HG02870 (cell line): ENCODE measurements at regions not wholly inside any gene's neighbourhood (a gene's known extent, or its start where the extent isn't known, plus 50 kb on each side); places are given as distances from the start of the nearest gene placed in this dataset.
"Not testable (repeated sequence)": the region's sequence is repeated elsewhere in the genome, so short reads cannot be mapped to it uniquely, and the experiment has no call there.

Experiments used
- ATAC-seq: cut with Tn5 transposase; IDR thresholded peaks from one replicate; pipeline ENCODE4 v1.9.1; 2021; ENCODE audit warnings: mild to moderate bottlenecking, moderate library complexity; ENCODE audit not compliant: unreplicated experiment

DNA sequence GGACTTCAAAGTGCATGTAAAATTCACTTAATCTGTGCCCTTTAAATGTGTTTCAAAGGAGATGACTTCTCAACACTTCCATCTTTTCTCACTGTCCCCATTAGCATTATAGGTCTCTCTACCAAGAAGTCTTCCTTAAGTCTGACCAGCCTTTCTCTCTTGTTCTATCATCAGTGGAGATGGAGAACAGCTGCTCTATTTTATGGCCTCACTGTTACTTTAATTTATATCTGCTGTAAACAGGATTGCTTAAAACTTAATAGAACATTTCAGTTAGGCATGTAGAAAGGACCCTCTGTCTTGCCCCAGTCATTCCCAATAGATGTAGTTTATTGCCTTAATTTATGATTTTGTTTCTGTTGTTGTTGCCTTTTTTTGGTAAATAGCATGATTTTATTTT lies 86.0 kb upstream of the CDC42EP3 start:
- not testable (repeated sequence) for ATAC-seq

DNA sequence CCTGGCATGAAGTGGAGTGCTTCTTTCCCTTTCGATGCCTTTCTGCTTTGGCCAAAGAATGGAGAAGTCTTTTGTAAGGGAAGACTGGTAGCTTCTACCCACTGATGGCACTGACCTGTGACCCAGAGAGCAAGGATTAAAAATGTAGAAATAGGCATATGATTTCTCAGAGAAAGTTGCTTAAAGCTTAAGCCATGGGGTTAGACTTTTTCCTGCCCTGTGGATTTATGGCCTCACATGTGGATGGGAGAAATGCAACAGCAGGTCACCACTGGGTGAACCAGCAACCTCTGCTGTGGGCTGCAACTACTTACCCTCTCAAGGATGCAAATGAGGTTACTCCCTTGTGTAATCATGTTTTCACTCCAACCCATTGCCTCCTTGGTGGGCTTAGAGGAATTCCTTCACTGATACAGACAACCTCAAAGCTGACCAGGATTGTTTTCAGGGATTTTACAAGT lies 86.7 kb upstream of the CDC42EP3 start:
- not testable (repeated sequence) for ATAC-seq

DNA sequence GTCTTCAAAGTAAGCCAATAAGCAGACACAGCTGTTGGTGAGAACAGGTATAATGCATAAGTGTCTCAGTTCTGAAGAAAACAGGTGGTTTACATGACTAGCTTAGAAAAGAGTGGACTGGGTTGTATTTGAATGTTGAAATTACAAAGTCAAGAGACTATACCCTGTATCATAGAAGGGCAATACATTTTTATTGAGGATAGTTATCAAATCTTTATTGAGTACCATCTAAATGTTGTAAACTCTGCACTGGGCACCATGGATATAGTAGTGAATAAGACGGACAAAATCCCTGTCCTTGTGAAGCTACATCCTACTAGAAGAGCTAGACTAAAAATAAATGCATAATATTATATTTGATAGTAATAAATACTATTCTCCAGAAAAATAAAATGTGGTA lies 88.5 kb upstream of the CDC42EP3 start:
- not testable (repeated sequence) for ATAC-seq

DNA sequence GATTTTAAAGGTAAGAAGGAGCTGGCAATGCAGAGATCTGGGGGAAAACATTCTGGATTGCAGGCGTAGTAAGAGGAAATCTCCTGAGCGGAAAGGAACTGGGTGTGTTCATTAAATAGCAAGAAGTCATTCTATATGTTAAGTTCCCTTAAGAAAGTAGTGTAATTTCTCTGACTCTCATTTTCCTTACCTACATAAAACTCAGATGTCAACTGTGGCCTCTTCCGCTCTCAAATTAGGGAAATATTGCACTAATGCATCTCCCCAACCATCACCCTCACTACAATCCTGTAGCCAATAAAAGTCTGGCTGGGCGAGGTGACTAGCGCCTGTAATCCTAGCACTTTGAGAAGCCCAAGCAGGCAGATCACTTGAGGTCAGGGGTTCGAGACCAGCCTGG lies 89.0 kb upstream of the CDC42EP3 start:
- no peak for ATAC-seq

DNA sequence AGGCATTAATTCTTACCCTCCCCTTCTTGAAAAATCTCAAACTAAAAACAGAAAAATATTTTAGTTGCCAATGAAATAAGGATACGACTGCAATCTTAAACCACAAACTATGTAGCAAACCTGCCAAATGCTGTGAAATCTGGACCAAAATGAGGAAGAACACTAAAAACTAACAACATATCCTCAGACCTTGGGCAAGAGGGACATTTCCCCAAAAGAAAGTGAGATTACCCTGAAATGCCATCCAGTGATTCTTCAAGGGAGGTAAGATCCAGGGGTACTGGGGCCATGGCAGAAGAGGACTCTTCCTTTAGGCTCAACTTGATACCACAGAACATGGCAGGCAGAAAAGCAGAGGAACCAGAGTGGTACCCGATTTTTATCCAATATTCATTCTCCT lies 90.8 kb upstream of the CDC42EP3 start:
- not testable (repeated sequence) for ATAC-seq

DNA sequence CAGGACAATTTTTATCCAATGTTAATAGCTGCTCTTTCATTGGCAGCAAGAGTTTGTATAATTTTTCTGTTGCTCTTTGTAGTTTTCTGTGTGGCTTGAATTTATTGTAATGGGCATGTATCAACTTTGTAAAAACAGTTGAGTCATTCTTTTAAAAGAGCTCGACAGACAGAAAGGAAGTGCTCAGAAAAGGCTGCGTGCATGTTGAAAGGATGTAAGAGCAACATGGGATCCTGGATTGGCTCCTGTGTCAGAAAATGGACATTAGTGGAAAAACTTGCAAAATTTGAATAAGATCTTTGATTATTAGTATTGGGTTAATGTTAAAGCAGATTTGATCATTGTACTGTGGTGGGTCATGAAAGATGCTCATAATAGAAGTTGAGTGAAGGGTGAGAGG lies 93.3 kb upstream of the CDC42EP3 start:
- no peak for ATAC-seq

DNA sequence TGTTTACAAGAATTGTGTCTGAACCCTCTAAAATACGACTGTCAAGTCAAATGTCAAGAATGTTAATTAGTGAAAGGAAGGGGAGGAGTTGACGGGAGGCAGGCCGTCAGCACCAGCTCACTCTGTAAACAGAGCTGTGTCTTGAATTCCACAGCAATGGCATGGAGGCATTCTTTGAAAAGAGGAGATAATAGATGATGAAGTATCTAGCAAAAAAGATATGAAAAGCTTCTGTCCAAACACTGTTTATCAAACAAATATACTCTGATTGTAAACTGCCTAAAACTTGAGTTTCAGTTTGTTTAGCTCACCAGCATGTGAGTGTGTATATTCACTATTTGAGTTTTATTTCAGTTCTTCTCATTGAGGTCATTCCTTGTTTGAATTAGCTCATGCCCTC lies 94.7 kb upstream of the CDC42EP3 start:
- ATAC-seq = no peak

DNA sequence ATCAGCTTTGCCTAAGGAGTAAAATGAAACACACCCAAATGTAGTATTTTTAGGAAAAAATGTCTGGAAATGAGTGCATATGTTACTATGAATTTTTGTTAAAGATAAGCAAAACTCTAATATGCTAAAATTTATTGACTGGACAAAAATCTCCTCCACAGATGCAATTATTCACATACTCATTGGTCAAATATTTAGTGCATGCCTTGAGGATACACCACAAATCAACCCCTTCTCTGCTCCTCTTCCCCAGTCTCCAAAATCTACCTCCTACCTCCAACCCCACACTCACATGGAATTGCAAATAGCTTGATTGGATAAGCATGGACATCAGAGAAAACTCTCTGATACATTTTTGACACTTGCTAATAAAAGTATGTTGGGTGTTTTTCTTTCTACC lies 95.6 kb upstream of the CDC42EP3 start:
- ATAC-seq = no peak

DNA sequence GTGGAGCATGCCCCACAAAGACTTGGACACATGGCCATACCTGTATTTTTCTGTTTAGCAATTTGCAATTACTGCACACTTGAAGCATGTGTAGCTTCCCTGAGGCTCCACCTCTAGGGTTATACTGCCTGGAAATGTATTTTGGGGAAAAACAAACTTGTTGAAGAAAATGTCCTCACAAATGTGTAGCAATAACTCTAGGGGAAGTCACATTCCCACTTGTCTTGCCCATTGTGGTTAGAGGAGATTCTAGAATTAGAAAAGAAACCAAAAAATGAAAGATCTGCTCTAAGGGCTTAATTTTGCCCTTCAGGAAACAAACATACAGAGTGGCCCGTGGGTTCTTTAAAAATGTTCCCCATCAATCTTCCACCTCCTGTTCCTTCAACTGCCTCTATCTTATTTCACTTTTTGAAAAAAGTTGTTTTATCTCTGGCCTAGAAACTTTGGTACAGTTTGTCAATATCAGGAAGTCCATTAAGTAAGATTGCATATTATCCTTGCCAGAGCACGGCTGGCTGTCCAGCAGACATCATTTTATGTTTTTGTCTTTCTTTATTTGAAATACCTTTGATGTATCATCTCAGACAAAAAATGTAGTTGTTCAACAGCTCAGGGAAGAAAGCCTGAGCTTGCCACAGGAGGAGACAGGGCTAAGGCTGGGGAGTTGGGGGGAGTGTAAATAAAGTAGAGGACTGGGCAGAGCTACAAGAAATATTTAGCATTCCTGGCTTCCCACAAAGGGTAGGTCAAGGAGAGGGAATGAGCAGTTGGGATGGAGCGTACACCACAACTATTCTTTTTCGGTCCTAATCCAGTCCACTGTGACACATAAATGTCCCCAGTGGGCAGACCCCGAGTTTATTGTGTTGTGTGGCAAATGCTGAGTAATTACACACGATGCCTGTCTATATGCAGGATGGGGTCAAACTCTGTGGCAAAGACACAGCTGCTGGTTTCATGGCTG lies 96.8 kb upstream of the CDC42EP3 start:
- ATAC-seq = no peak

DNA sequence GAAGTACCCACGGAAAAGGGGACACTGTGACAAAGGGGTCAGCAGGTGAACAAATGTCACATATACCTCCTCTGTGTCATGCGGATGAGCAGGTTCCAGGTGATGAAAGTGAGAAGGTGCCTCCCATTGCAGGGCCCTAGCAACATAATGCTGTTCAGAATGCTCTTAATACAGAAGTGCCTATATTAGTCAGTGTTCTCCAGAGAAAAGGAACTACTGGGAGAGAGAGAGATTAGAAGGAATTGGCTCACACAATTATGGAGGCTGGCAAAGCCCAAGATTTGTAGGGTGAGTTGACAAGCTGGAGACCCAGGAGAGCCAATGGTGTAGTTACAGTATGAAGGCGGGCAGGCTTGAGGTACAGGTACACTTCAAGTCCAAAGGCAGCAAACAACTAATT lies 98.1 kb upstream of the CDC42EP3 start:
- ATAC-seq = no peak

DNA sequence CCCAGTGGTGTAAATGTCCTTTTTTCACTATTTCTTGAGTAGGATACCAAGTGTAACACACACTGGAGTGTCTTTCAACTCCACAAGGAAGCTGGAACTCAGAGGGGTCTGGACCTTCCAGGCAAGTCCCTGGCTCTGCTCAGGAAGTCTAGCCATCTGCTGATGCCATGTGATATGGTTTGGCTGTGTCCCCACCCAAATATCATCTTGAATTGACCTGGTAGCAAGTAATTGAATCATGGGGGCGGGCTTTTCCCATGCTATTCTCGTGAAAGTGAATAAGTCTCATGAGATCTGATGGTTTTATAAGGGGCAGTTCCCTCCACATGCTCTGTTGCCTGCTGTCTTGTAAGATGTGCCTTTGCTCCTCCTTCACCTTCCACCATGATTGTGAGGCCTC lies 99.4 kb upstream of the CDC42EP3 start:
- no peak for ATAC-seq

DNA sequence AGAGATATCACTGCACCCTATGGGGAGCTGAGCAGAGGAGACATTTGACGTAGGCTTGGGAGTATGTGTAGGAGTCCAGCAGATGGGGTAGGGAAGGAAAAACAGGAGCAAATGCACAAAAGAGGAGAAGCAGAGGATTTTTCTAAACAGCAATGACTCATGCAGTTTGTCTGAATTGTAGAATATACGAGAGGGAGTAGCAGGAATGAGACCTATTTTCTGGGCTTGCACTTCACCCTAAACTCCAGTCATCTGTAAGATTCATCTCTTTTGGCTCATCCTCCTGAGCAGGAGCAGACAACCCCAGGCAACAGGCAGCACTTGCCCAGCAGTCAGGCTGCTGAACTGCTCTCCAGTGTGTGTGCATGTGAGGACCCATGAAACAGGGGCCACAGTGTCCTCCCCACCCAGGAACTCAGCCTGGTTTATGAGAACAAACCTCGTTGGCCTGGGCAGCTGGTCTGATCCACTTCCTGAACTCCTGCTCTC lies 100.2 kb upstream of the CDC42EP3 start:
- no peak for ATAC-seq

DNA sequence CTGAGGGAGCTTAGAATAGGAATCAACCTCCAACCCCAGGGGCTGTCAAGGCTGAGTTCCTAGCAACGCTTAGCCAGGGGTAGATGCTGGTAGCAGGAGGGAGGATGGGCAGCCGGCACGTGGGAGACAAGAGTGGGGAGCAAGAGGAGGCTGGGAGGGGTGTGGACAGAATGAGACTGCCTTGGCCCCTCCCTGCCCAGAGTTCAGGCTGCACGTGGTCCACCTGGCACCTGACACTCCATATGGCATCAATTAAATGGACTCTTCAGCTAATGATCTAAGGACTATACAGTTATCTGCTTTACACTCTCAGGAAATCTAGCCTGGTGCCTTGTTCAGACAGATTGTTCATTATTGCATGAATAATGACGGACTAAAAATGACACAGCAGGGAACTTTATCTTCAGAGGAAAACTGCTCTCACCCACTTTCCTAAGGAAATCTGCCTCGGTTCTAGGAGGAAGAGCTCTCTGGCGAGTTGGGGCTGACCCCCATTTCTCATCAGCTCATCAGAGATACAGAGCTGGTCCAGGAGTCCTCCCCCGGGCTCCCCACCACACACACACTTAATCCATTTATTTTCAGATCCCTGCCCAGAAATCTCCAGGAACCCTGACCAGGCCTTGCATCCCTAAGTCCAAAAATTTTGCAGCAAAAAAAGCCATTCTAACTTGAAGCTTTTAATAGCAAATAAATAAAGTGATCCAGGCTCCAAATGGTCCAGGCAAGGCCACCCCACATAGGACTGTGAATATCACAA lies 102.1 kb upstream of the CDC42EP3 start:
- no peak for ATAC-seq

DNA sequence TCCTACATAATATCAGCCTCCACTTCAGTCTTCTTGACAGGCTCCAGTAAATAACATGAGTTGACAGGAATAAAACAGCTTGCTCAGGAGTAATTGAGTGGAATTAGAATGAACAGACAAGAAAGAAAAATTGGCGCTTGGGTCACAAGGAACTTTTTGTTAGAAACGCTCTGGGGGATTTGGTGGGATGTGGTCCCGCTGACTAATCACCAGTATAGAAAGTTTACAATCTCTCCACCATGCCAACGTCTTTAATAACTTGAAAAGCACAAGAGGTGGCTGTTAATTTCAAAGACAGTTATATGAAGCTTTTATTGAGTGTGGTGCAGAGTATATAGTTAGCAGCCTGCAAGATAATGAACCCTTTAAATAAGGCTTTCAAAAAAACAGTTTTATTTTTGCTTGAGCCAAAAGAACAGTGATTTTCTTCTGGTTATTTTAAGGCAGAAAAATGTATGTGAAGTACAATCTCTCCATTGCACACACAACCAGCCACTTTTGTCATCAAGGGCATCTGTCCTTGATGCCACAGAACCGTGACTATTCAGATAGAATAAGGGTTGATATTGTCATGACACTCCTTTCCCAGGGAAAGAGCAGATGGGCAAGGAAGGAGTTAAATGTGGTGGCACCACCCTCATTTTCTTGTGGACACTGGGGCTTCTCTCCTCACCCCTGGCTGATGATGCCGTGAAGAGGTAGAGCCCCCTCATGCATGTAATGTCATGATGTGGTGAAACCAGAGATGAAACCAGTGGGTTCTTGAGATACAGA lies 102.9 kb upstream of the CDC42EP3 start:
- ATAC-seq = not testable (repeated sequence)

DNA sequence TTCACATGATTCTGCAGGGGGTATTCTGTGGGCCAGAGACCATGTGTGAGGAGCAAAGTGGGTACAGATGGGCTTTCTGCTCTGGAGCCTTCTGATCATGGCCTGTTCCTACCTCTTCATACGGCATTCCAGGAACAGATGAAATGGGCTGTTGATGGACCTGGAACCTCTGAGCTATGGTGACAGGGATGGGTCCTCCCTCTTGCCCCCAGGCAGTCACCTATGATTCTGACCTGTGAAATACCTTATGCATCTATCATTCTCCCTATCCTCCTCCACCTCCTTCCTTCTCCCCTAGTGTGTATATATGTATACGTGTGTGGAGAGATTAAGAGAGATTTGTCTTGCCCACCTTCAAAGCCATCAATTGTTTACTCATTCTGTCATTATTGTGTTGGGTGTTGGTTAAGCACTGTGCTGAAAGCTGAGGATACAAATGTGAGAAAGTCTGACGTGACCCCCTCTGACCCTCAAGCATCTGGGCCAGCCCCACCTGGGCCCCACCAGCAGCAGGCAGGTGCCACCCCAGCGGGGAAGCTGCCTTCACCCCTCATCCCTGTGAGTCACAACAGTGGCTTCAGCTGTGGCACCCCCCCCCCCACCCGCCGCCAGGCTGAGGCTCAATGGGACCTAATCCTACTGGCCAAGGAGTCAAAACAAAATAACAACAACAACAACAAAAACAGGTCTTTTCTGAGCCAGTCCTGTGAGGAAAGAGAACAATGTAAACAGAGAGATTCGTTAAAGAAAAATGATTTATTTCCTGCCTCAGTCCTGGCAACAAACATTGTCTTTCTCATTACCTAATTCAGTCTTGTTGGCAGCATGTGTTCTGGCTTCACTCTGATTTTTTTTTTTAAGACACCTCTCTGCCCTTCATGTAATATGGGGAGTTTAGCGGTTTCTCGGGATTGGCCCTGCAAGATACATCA lies 103.8 kb upstream of the CDC42EP3 start:
- no peak for ATAC-seq

DNA sequence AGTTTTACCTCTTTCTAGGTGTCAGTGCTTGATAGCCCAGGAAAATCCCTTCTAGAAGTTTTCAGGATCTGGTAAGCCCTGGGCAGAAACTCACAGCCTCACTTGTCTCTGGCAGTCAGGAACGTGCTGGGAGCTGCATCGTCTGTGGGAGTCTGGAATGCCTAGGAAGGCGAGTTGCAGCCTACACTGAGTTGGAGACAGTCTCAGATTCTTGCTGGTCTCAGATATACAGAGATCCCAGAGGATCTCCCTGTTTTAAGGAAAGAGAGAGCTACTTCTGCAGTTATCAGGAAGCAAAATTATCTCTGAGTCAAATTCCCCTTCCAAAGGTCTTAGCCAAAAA lies 104.4 kb upstream of the CDC42EP3 start:
- no peak for ATAC-seq

DNA sequence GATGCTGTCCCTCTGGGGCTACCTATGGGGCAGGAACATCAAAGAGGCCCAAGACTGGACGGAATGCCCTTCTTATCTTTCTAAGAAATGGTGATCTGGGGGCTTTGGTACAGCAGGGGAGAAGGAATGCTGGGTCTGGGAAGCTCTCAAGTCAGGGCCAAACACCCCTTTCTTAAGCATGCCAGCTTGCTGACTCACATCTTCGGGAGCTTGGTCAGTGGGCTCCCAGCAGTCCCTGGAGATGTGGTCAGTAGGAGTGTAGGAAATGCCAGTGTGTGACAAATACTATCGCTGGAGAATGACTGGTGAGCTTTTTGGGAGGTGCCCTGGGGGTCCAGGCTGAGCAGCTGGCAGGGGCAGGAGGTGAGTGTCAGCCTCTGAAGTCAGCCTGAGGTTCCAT lies 105.0 kb upstream of the CDC42EP3 start:
- ATAC-seq = no peak

DNA sequence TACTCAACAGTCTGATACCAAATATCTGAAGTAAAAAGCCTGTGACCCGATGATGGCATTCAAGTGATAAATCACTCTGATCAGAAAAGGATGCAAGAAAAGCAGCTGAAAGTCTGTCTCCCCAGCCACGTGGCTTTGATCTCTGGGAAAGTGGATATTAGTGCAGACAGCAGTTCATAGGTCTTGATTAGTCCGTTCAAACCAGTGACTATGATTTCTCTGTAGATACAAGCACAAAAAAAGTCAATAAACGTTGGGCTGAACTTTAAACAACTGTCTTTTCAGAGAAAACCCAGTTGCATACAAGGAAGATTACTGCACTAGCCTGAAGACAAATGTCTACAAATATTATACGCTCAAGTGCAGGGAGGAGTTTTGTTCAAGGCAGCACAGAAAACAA lies 107.7 kb upstream of the CDC42EP3 start:
- ATAC-seq = no peak

DNA sequence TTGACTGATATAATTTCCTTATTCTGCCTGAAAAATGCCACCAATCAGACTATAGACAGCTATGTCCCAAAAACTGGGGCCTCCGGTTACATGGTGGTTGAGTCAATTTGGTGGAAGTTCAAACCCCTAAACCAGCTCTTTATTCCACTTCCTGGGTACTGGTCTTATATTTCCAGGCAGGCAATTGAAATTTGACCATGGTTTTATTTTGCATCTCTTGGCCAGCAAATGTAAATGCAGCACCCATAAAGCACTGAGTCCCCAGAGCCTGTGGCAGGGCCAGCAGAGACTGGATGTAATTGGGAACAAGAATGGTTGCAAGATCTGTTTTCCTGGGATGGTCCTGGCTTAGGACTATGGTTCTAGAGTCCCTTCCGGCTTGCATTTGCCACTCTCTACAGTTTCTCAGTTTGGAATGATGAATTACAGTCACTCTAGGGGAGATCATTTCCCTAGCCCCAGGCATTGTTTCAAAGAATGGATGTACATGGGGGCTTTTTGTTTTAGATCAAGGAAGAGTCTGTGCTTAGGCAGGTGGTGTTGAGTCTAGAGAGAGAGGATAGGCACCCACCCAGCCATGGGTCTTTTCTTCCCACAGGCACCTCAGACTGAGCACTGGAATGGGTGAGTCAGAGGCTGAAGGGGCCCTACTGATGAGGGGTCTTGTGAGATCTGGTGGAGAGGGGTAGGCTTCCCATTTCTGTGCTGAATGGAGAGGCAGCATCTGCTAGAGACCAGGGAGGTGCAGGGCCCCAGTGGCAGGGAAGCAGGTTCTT lies 108.4 kb upstream of the CDC42EP3 start:
- ATAC-seq = no peak

DNA sequence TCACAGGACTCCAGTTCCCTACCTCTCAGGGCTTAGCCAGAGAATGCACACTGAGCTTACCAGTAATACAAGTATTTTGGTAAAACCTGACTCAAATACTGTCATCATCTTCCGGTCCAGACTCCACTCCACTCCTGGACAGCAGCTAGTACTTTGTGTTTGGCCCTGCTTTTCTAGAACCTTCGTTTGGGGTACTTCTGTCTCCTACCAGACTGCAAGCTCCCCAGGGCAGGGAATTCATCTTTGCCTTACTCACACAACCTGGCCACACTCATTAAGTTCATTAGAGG lies 108.9 kb upstream of the CDC42EP3 start:
- ATAC-seq = no peak
